Right kidney (tissue), 1 donor: ENCODE measurements at regions not wholly inside any gene's neighbourhood (a gene's known extent, or its start where the extent isn't known, plus 50 kb on each side); places are given as distances from the start of the nearest gene placed in this dataset.

Experiments
- DNase-seq: peaks from one replicate; pipeline ENCODE4 v3.0.0-alpha.2; 2016

GRCh38 chr22:48603621-48604320 lies 1223.9 kb downstream of the BRD1 start:
- DNase-seq, result no peak

GRCh38 chr22:48602805-48603518 lies 1224.7 kb downstream of the BRD1 start:
- no peak for DNase-seq

GRCh38 chr22:48600681-48601080 lies 1227.0 kb downstream of the BRD1 start:
- no peak for DNase-seq

GRCh38 chr22:48600171-48600570 lies 1227.5 kb downstream of the BRD1 start:
- DNase-seq, result no peak

GRCh38 chr22:48599346-48599745 lies 1228.3 kb downstream of the BRD1 start:
- DNase-seq, result no peak

GRCh38 chr22:48596111-48596850 lies 1231.4 kb downstream of the BRD1 start:
- DNase-seq, result no peak

- DNase-seq, result no peak
These were observed 1232.2 kb downstream of the BRD1 start for GRCh38 chr22:48595511-48595905.

GRCh38 chr22:48594757-48595510 lies 1232.7 kb downstream of the BRD1 start:
- DNase-seq, result no peak

GRCh38 chr22:48594016-48594756 lies 1233.5 kb downstream of the BRD1 start:
- DNase-seq, result no peak

GRCh38 chr22:48593551-48593950 lies 1234.1 kb downstream of the BRD1 start:
- no peak for DNase-seq

- no peak for DNase-seq
These were observed 1234.7 kb downstream of the BRD1 start for GRCh38 chr22:48592931-48593330.

GRCh38 chr22:48592488-48592887 lies 1235.2 kb downstream of the BRD1 start:
- DNase-seq, result no peak

GRCh38 chr22:48592066-48592345 lies 1235.7 kb downstream of the BRD1 start:
- no peak for DNase-seq

GRCh38 chr22:48591286-48592065 lies 1236.2 kb downstream of the BRD1 start:
- no peak for DNase-seq

- no peak for DNase-seq
These were observed 1237.8 kb downstream of the BRD1 start for GRCh38 chr22:48589901-48590300.

GRCh38 chr22:48588878-48589450 lies 1238.7 kb downstream of the BRD1 start:
- peak; percentile 36 for DNase-seq

GRCh38 chr22:48588151-48588877 lies 1239.4 kb downstream of the BRD1 start:
- no peak for DNase-seq

GRCh38 chr22:48587236-48587865 lies 1240.3 kb downstream of the BRD1 start:
- no peak for DNase-seq

GRCh38 chr22:48586799-48587185 lies 1240.9 kb downstream of the BRD1 start:
- no peak for DNase-seq
